GM12892 (cell line): ENCODE measurements at regions not wholly inside any gene's neighbourhood (a gene's known extent, or its start where the extent isn't known, plus 50 kb on each side); places are given as distances from the start of the nearest gene placed in this dataset.

Experiments
- POLR2A ChIP-seq: IDR thresholded peaks from 2 replicates; pipeline ENCODE4 v1.6.1; 2011; ENCODE audit warnings: low read depth, low read length, control low read depth
- POLR2AphosphoS5 ChIP-seq: IDR thresholded peaks from 2 replicates; pipeline ENCODE4 v1.6.1; 2011; ENCODE audit warnings: low read depth, low read length, control low read depth
- TAF1 ChIP-seq: IDR thresholded peaks from 2 replicates; pipeline ENCODE4 v1.6.1; 2011; ENCODE audit warnings: low read depth, mild to moderate bottlenecking, control low read depth, low read length, borderline replicate concordance

DNA sequence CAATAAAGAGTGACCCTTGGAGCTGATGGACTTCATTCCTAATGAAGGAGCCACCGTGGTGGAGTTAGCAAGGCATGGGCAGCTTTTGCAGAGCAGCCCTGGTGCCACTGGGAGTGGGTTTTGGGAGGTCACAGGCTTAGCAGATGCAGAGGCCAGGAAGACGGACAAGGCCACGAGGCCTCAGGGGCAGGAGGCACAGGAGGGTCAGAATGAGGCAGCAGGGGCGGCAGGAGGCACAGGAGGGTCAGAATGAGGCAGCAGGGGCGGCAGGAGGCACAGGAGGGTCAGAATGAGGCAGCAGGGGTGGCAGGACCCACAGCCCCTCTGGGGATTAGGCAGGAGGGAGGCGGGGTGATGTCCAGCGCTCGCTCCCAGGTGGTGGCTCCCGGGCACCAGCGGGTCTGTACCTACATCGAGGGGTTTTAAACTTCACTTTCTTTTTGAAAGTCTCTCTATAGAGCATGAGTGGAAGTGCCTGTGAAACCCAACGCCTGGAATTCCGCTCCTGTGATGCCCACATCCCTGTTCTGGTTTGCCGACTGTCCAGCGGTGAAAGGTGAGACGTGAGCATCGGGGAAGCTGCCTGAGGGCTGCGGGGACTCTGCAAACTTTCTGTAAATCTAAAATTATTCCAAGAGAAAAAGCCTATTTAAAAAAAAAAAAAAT, 521.6 kb downstream of the BRD1 start:
- TF ChIP-seq POLR2A = no peak
- TF ChIP-seq TAF1 = no peak
- no peak for TF ChIP-seq POLR2AphosphoS5
